ENCODE measurements at regions not wholly inside any gene's neighbourhood (a gene's known extent, or its start where the extent isn't known, plus 50 kb on each side); places are given as distances from the start of the nearest gene placed in this dataset.
A peak's percentile ranks its signal among the peaks of the same experiment; 100 is the strongest.

GRCh38 chr1:68551459-68551858 is 54.6 kb upstream of the DEPDC1 start:
- no peak for DNase-seq (ENCODE audit: low spot score)

- no peak for DNase-seq (ENCODE audit: low spot score)
These were observed 61.6 kb upstream of the DEPDC1 start for GRCh38 chr1:68558321-68559026.

GRCh38 chr1:68565923-68566322 is 69.0 kb upstream of the DEPDC1 start:
- no peak for DNase-seq (ENCODE audit: low spot score)

- no peak for DNase-seq (ENCODE audit: low spot score)
These were observed 74.0 kb upstream of the DEPDC1 start for GRCh38 chr1:68570871-68571270.

GRCh38 chr1:68571454-68572235 is 74.8 kb upstream of the DEPDC1 start:
- no peak for DNase-seq (ENCODE audit: low spot score)

- no peak for DNase-seq (ENCODE audit: low spot score)
These were observed 88.5 kb upstream of the DEPDC1 start for GRCh38 chr1:68585351-68585750.

- DNase-seq (ENCODE audit: low spot score) = no peak
These were observed 89.9 kb upstream of the DEPDC1 start for GRCh38 chr1:68586766-68587165.

- DNase-seq (ENCODE audit: low spot score) = no peak
These were observed 91.4 kb upstream of the DEPDC1 start for GRCh38 chr1:68588304-68588703.

GRCh38 chr1:68590473-68590872 is 93.6 kb upstream of the DEPDC1 start:
- DNase-seq (ENCODE audit: low spot score) = no peak

- no peak for DNase-seq (ENCODE audit: low spot score)
These were observed 98.0 kb upstream of the DEPDC1 start for GRCh38 chr1:68594851-68595250.

GRCh38 chr1:68600049-68600661 is 103.3 kb upstream of the DEPDC1 start:
- DNase-seq (ENCODE audit: low spot score) = no peak

GRCh38 chr1:68608289-68608688 is 111.4 kb upstream of the DEPDC1 start:
- no peak for DNase-seq (ENCODE audit: low spot score)

GRCh38 chr1:68615312-68615711 is 118.4 kb upstream of the DEPDC1 start:
- DNase-seq (ENCODE audit: low spot score) = no peak

GRCh38 chr1:68617942-68618341 is 121.1 kb upstream of the DEPDC1 start:
- DNase-seq (ENCODE audit: low spot score) = no peak

GRCh38 chr1:68620571-68620970 is 123.7 kb upstream of the DEPDC1 start:
- DNase-seq (ENCODE audit: low spot score) = no peak

GRCh38 chr1:68623700-68624099 is 126.8 kb upstream of the DEPDC1 start:
- DNase-seq (ENCODE audit: low spot score) = no peak

GRCh38 chr1:68624233-68624632 is 127.4 kb upstream of the DEPDC1 start:
- DNase-seq (ENCODE audit: low spot score) = no peak

- DNase-seq (ENCODE audit: low spot score) = no peak
These were observed 128.7 kb upstream of the DEPDC1 start for GRCh38 chr1:68625624-68626023.

GRCh38 chr1:68633141-68633919 is 136.4 kb upstream of the DEPDC1 start:
- DNase-seq (ENCODE audit: low spot score) = peak; percentile 3

- DNase-seq (ENCODE audit: low spot score) = no peak
These were observed 147.6 kb upstream of the DEPDC1 start for GRCh38 chr1:68644504-68644903.

- DNase-seq (ENCODE audit: low spot score) = no peak
These were observed 154.2 kb upstream of the DEPDC1 start for GRCh38 chr1:68651115-68651514.

- no peak for DNase-seq (ENCODE audit: low spot score)
These were observed 157.0 kb upstream of the DEPDC1 start for GRCh38 chr1:68653882-68654281.

All from umbilical cord (tissue), 1 donor.